ENCODE measurements at regions not wholly inside any gene's neighbourhood (a gene's known extent, or its start where the extent isn't known, plus 50 kb on each side); places are given as distances from the start of the nearest gene placed in this dataset.

GRCh38 chr16:16797239-16797638 lies 418.3 kb downstream of the NPIPA7 start:
- no peak for FAIRE-seq

- FAIRE-seq: no peak
Measured at GRCh38 chr16:16798504-16798903, 419.6 kb downstream of the NPIPA7 start.

- no peak for FAIRE-seq
Measured at GRCh38 chr16:16805809-16806208, 426.9 kb downstream of the NPIPA7 start.

GRCh38 chr16:16815641-16816040 lies 436.7 kb downstream of the NPIPA7 start:
- no peak for FAIRE-seq

GRCh38 chr16:16817196-16817595 lies 438.3 kb downstream of the NPIPA7 start:
- FAIRE-seq: no peak

- FAIRE-seq: no peak
Measured at GRCh38 chr16:16821261-16821660, 442.3 kb downstream of the NPIPA7 start.

- no peak for FAIRE-seq
Measured at GRCh38 chr16:16828913-16829398, 450.0 kb downstream of the NPIPA7 start.

- no peak for FAIRE-seq
Measured at GRCh38 chr16:16830401-16830800, 451.5 kb downstream of the NPIPA7 start.

- FAIRE-seq: no peak
Measured at GRCh38 chr16:16830973-16831372, 452.0 kb downstream of the NPIPA7 start.

GRCh38 chr16:16833165-16833564 lies 454.2 kb downstream of the NPIPA7 start:
- FAIRE-seq: no peak

- no peak for FAIRE-seq
Measured at GRCh38 chr16:16850274-16850673, 471.3 kb downstream of the NPIPA7 start.

GRCh38 chr16:16857012-16857411 lies 478.1 kb downstream of the NPIPA7 start:
- FAIRE-seq: no peak

- no peak for FAIRE-seq
Measured at GRCh38 chr16:16857603-16858283, 478.8 kb downstream of the NPIPA7 start.

- FAIRE-seq: peak; percentile 86
Measured at GRCh38 chr16:16861546-16861945, 482.6 kb downstream of the NPIPA7 start.

GRCh38 chr16:16863672-16864071 lies 484.7 kb downstream of the NPIPA7 start:
- no peak for FAIRE-seq

- FAIRE-seq: no peak
Measured at GRCh38 chr16:16864536-16864935, 485.6 kb downstream of the NPIPA7 start.

GRCh38 chr16:16865374-16865773 lies 486.4 kb downstream of the NPIPA7 start:
- FAIRE-seq: no peak

GRCh38 chr16:16867973-16868372 lies 489.0 kb downstream of the NPIPA7 start:
- FAIRE-seq: no peak

GRCh38 chr16:16868727-16869126 lies 489.8 kb downstream of the NPIPA7 start:
- FAIRE-seq: no peak

- no peak for FAIRE-seq
Measured at GRCh38 chr16:16869746-16870145, 490.8 kb downstream of the NPIPA7 start.

GRCh38 chr16:16871196-16871595 lies 492.3 kb downstream of the NPIPA7 start:
- no peak for FAIRE-seq

GRCh38 chr16:16877061-16877460 lies 498.1 kb downstream of the NPIPA7 start:
- no peak for FAIRE-seq

- no peak for FAIRE-seq
Measured at GRCh38 chr16:16879567-16880251, 500.8 kb downstream of the NPIPA7 start.

GRCh38 chr16:16881814-16882213 lies 502.9 kb downstream of the NPIPA7 start:
- FAIRE-seq: no peak

GRCh38 chr16:16882766-16883165 lies 503.8 kb downstream of the NPIPA7 start:
- FAIRE-seq: no peak

Data from islet of Langerhans (tissue), 1 donor.